H9 (cell line): ENCODE measurements at regions not wholly inside any gene's neighbourhood (a gene's known extent, or its start where the extent isn't known, plus 50 kb on each side); places are given as distances from the start of the nearest gene placed in this dataset.

Experiments used
- DNase-seq: peaks from one replicate; pipeline ENCODE4 v3.0.0-alpha.2; 2017
- H2AFZ ChIP-seq: one replicate; pipeline ENCODE4 v1.6.1; 2013; ENCODE audit warnings: mild to moderate bottlenecking, low read length, control low read depth, moderate library complexity
- H2AK5ac ChIP-seq: 2 replicates; pipeline ENCODE4 v1.6.1; 2013; ENCODE audit warnings: low read length, control low read depth, mixed read lengths; ENCODE audit not compliant: insufficient read length
- H2BK120ac ChIP-seq: one replicate; pipeline ENCODE4 v1.6.1; 2013; ENCODE audit warnings: low read depth, mild to moderate bottlenecking, low read length, control low read depth, inconsistent platforms; ENCODE audit not compliant: poor library complexity, severe bottlenecking
- H2BK12ac ChIP-seq: 2 replicates; pipeline ENCODE4 v1.6.1; 2013; ENCODE audit warnings: low read length, control low read depth, mixed read lengths, low read depth; ENCODE audit not compliant: insufficient read length
- H2BK15ac ChIP-seq: 2 replicates; pipeline ENCODE4 v1.6.1; 2013; ENCODE audit warnings: low read depth, low read length, control low read depth
- H2BK20ac ChIP-seq: one replicate; pipeline ENCODE4 v1.6.1; 2013; ENCODE audit warnings: low read depth, mild to moderate bottlenecking, low read length, control low read depth, inconsistent platforms; ENCODE audit not compliant: poor library complexity, severe bottlenecking
- H2BK5ac ChIP-seq: 2 replicates; pipeline ENCODE4 v1.6.1; 2013; ENCODE audit warnings: low read length, control low read depth, mixed read lengths; ENCODE audit not compliant: insufficient read length
- H3K14ac ChIP-seq: 2 replicates; pipeline ENCODE4 v1.6.1; 2013; ENCODE audit warnings: low read length, control low read depth; ENCODE audit not compliant: insufficient read depth
- H3K18ac ChIP-seq: 2 replicates; pipeline ENCODE4 v1.6.1; 2013; ENCODE audit warnings: low read depth, mild to moderate bottlenecking, mixed read lengths, low read length, control low read depth; ENCODE audit not compliant: insufficient read length
- H3K23ac ChIP-seq: 2 replicates; pipeline ENCODE4 v1.6.1; 2013; ENCODE audit warnings: low read length, control low read depth, mixed read lengths, low read depth; ENCODE audit not compliant: insufficient read length
- H3K23me2 ChIP-seq: 2 replicates; pipeline ENCODE4 v1.6.1; 2013; ENCODE audit warnings: low read depth, mild to moderate bottlenecking, mixed read lengths, low read length, control low read depth; ENCODE audit not compliant: insufficient read length, poor library complexity, severe bottlenecking
- H3K27ac ChIP-seq: 2 replicates; pipeline ENCODE4 v1.5.1; 2013; ENCODE audit warnings: low read length, control low read depth, mixed read lengths, low read depth; ENCODE audit not compliant: insufficient read length
- H3K27me3 ChIP-seq: 2 replicates; pipeline ENCODE4 v1.6.1; 2013; ENCODE audit warnings: low read length, control low read depth, inconsistent platforms; ENCODE audit not compliant: insufficient read depth
- H3K4ac ChIP-seq: 2 replicates; pipeline ENCODE4 v1.6.1; 2013; ENCODE audit warnings: low read depth, mild to moderate bottlenecking, control low read depth, inconsistent platforms, low read length, moderate library complexity
- H3K4me1 ChIP-seq: 2 replicates; pipeline ENCODE4 v1.6.1; 2013; ENCODE audit warnings: low read length, control low read depth, inconsistent platforms; ENCODE audit not compliant: insufficient read depth
- H3K4me2 ChIP-seq: 2 replicates; pipeline ENCODE4 v1.6.1; 2013; ENCODE audit warnings: low read length, control low read depth, mixed read lengths; ENCODE audit not compliant: insufficient read length, insufficient read depth
- H3K56ac ChIP-seq: 2 replicates; pipeline ENCODE4 v1.6.1; 2013; ENCODE audit warnings: low read depth, mild to moderate bottlenecking, mixed read lengths, low read length, control low read depth; ENCODE audit not compliant: insufficient read length
- H3K79me1 ChIP-seq: 2 replicates; pipeline ENCODE4 v1.6.1; 2013; ENCODE audit warnings: low read depth, mild to moderate bottlenecking, moderate library complexity, low read length, control low read depth, inconsistent platforms; ENCODE audit not compliant: insufficient read depth, poor library complexity, severe bottlenecking
- H3K79me2 ChIP-seq: 2 replicates; pipeline ENCODE4 v1.6.1; 2013; ENCODE audit warnings: low read length, control low read depth, inconsistent platforms; ENCODE audit not compliant: insufficient read depth
- H3K9ac ChIP-seq: 2 replicates; pipeline ENCODE4 v1.6.1; 2013; ENCODE audit warnings: low read length, control low read depth, mixed read lengths; ENCODE audit not compliant: insufficient read length; ENCODE audit errors: extremely low read depth
- H3K9me3 ChIP-seq: one replicate; pipeline ENCODE4 v1.6.1; 2013; ENCODE audit warnings: low read depth, low read length, inconsistent platforms; ENCODE audit not compliant: control insufficient read depth
- H3T11ph ChIP-seq: one replicate; pipeline ENCODE4 v1.6.1; 2013; ENCODE audit warnings: mild to moderate bottlenecking, low read length, control low read depth, inconsistent platforms
- H4K20me1 ChIP-seq: one replicate; pipeline ENCODE4 v1.6.1; 2013; ENCODE audit not compliant: control insufficient read depth, insufficient read length, insufficient read depth
- H4K5ac ChIP-seq: 2 replicates; pipeline ENCODE4 v1.6.1; 2013; ENCODE audit warnings: low read depth, mild to moderate bottlenecking, mixed read lengths, low read length, control low read depth; ENCODE audit not compliant: insufficient read length
- H4K8ac ChIP-seq: replicated peaks from 2 replicates; pipeline ENCODE4 v1.6.1; 2013; ENCODE audit warnings: low read length, control low read depth, mixed read lengths, low read depth; ENCODE audit not compliant: insufficient read length
- H4K91ac ChIP-seq: 2 replicates; pipeline ENCODE4 v1.6.1; 2013; ENCODE audit warnings: low read depth, mild to moderate bottlenecking, moderate library complexity, mixed read lengths, low read length, control low read depth; ENCODE audit not compliant: insufficient read length
- H3K27ac Mint-ChIP-seq, 3 experiments: 2 replicates in 2 of 3; 3 replicates in 1 of 3; pipeline ENCODE4 v1.8.0; 2020 to 2021; ENCODE audit warnings: mixed read lengths in 3 of 3, mild to moderate bottlenecking in 1 of 3, moderate library complexity in 1 of 3
- H3K27me3 Mint-ChIP-seq: 2 replicates; pipeline ENCODE4 v1.8.0; 2021; ENCODE audit warnings: low read depth, mild to moderate bottlenecking, moderate library complexity, mixed read lengths
- H3K36me3 Mint-ChIP-seq, 3 experiments: 2 replicates in 2 of 3; 3 replicates in 1 of 3; pipeline ENCODE4 v1.8.0; 2020 to 2021; ENCODE audit warnings: low read depth in 3 of 3, mixed read lengths in 3 of 3; ENCODE audit not compliant: insufficient read depth in 1 of 3
- H3K4me1 Mint-ChIP-seq, 2 experiments: 2 replicates each; pipeline ENCODE4 v1.8.0; 2020; ENCODE audit warnings: mixed read lengths in 2 of 2
- H3K4me3 Mint-ChIP-seq, 2 experiments: 2 replicates in 1 of 2; 3 replicates in 1 of 2; pipeline ENCODE4 v1.8.0; 2020 to 2021; ENCODE audit warnings: mild to moderate bottlenecking in 2 of 2, mixed read lengths in 2 of 2, moderate library complexity in 1 of 2
- H3K9me3 Mint-ChIP-seq, 2 experiments: 2 replicates in 1 of 2; 3 replicates in 1 of 2; pipeline ENCODE4 v1.8.0; 2020; ENCODE audit warnings: mild to moderate bottlenecking in 2 of 2, mixed read lengths in 2 of 2, moderate library complexity in 1 of 2
- CTCF ChIP-seq: fragments of 200-600 bp; sonication (generic); conservative IDR thresholded peaks from 3 replicates; pipeline ENCODE4 v1.8.0; 2021; ENCODE audit warnings: antibody characterized with exemption, mild to moderate bottlenecking
- WGBS: extraction: QIAGEN DNeasy Blood & Tissue Kit; methylation state at CpG from one replicate; pipeline ENCODE4 v1.1.7; 2013; ENCODE audit warnings: missing lambda C conversion rate, low lambda C conversion rate, mixed read lengths; ENCODE audit not compliant: insufficient read length; ENCODE audit errors: extremely low coverage; 5-methylcytosine and 5-hydroxymethylcytosine counted together

- Histone ChIP-seq H4K8ac (no peak overlapping the region), H3K23me2 (no peaks in the 10 kb centered on the region), H3T11ph (no peak overlapping the region), H2BK5ac (no peak overlapping the region), H3K4me2 (no peak overlapping the region), H3K27ac (no peak overlapping the region), H3K79me2 (no peaks in the 10 kb centered on the region), H2BK15ac (no peak overlapping the region), H2BK12ac (no peak overlapping the region), H2AFZ (no peak overlapping the region), H4K20me1 (no peaks in the 10 kb centered on the region), H4K5ac (no peak overlapping the region), H2AK5ac (no peak overlapping the region), H3K4me1 (no peaks in the 10 kb centered on the region), H3K27me3 (no peaks in the 10 kb centered on the region), H3K14ac (no peak overlapping the region), H3K18ac (no peak overlapping the region), H4K91ac (no peak overlapping the region), H2BK20ac (no peak overlapping the region), H2BK120ac (no peak overlapping the region), H3K9ac (no peak overlapping the region), H3K4ac (no peak overlapping the region), H3K23ac (no peak overlapping the region), H3K79me1 (no peaks in the 10 kb centered on the region), H3K9me3 (no peaks in the 10 kb centered on the region), H3K56ac (no peak overlapping the region)
- Mint-ChIP-seq H3K4me1 (no peaks in the 10 kb centered on the region), H3K36me3 (no peaks in the 10 kb centered on the region), H3K27ac (no peak overlapping the region), H3K9me3 (no peaks in the 10 kb centered on the region), H3K27me3 (peaks cover 22% of the 10 kb centered on the region), H3K4me3 (no peak overlapping the region)
- DNase-seq = no peak
- WGBS = no CpG with 5 or more reads among the region's 1 CpG
- no peak for TF ChIP-seq CTCF
Observed at GRCh38 chr2:176477336-176477735, 208.1 kb downstream of the MTX2 start.
